Islet of Langerhans (tissue), 1 donor: ENCODE measurements at regions not wholly inside any gene's neighbourhood (a gene's known extent, or its start where the extent isn't known, plus 50 kb on each side); places are given as distances from the start of the nearest gene placed in this dataset.
"Not testable (repeated sequence)": the region's sequence is repeated elsewhere in the genome, so short reads cannot be mapped to it uniquely, and the experiment has no call there.

Experiments
- FAIRE-seq: peaks from one replicate; lab custom pipeline; 2011; peaks lifted over from hg19 to GRCh38; lab: Jason Lieb, UNC

GRCh38 chr1:191508239-191508638 lies 650.0 kb upstream of the RGS18 start:
- no peak for FAIRE-seq

- FAIRE-seq, result not testable (repeated sequence)
Measured at GRCh38 chr1:191511480-191511879, 646.8 kb upstream of the RGS18 start.

DNA sequence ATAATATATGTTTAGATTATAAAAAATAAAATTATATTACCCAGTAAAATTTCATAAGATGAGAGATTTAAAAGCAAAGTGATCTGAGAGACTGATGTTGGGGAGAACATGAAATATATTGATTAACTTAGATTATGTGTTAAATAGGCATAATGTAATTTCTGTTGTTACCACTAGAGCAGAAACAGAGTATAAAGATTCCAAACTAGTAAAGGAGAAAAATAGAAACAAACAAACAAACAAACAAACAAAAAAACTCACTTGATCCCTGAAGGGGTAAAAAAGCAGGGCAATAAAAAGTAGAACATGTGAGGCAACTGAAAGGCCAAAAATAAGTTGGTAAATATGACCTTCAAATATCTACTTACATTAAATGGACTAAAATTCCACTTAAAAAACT lies 640.4 kb upstream of the RGS18 start:
- no peak for FAIRE-seq

- FAIRE-seq, result no peak
Measured at GRCh38 chr1:191519519-191519918, 638.7 kb upstream of the RGS18 start.

- no peak for FAIRE-seq
Measured at GRCh38 chr1:191520345-191520744, 637.9 kb upstream of the RGS18 start.

- not testable (repeated sequence) for FAIRE-seq
Measured at GRCh38 chr1:191525944-191526343, 632.3 kb upstream of the RGS18 start.

GRCh38 chr1:191528275-191528674 lies 630.0 kb upstream of the RGS18 start:
- FAIRE-seq, result no peak

DNA sequence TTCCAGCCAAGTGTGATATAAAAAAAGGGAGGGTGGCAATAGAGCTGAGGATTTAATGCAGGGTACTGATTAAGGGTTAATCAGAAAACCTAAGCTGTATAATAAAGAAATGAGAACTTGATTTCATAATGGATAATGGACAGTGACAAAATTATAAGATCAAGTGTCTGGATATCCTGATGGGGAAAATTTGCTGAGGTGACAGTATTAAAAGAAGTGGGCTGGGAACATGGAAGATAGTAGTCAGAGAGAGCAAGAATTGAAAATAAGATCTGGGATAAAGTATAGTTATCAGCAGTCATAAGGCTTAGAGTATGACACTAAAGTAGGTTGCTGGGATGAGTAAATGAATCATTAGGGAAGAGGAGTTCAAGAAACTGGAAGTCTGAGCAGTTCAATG lies 627.3 kb upstream of the RGS18 start:
- no peak for FAIRE-seq

DNA sequence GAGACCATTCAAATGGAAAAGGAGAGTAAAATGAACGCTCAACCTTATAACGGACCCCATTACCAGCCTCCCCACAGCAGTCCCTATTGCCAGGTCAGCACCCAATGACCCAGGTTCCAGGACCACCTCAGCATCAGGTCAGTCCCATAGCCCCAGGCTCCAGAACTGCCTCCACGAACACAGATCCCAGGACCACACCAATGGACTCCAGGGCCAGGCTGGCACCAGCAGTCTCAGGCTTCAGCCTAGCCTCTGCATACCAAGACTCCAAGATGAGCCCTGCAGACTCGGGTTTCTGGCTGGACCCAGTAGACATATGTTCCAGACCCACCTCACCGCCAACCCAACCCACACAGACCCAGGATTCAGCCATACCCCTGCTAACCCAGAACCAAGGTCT lies 625.0 kb upstream of the RGS18 start:
- no peak for FAIRE-seq

DNA sequence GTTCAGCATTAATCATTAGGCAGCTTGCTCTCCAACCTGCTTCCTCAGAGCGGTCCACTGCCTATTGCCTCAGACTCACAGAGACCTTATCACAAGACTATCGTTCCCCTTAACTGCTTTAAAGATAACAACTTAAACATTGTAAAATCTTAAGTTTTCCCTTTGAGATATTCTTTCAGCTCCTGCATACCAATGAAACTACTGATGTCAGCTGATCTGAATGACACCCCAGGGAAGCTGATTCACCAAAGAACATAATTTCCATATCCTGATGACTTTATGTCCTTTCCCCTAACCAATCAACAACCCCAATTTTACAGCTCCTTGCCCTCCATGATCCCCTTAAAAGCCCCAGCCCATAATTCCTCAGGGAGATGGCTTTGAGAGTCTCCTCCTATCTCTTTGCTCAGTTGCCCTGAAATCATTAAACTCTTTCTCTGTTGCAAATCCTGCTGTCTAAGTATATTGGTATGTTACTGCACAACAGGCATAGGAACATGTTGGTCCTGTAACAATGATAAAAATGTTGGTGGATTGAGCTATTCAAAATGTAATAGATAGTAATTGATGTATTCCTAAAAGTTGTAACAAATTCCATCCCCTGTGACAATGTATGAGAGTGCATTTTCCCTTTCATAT lies 621.4 kb upstream of the RGS18 start:
- no peak for FAIRE-seq

- FAIRE-seq, result no peak
Measured at GRCh38 chr1:191541758-191542157, 616.5 kb upstream of the RGS18 start.

DNA sequence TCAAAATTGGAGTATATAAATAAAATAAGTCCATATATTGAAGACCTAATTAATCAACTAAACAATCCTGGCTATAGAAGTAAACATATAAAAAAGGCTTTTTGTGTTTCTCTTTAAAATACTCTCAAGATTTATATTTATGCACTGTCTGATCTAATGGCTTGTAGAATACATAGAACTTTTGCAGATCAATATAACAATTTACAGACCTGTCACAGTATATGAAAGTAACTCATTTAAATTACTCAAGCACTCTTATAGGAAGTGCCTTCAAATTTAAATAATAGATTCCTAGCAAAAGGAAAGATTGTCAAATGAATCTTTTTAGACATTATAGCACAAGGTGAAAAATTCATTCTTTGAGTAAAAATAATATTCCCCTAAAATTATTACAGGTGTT lies 615.8 kb upstream of the RGS18 start:
- FAIRE-seq, result no peak

DNA sequence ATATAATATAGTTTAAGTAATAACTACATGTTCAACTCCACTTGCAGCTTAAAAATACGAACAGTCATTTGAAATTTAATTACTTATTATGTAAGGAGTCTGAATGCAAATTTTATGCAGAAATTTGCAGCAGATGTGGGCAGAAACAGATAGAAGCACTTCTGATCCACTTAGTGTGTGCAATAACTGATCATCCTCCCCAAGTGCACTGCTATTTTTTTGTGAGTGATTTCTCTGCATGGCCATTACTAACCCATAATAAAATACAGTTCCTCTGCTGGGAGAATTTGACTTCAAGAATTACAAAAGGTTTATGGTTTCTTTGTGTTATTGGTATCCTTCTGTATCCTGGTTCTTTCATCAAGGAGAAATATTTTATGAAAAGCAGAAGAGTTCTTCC lies 611.5 kb upstream of the RGS18 start:
- no peak for FAIRE-seq

GRCh38 chr1:191551019-191551418 lies 607.2 kb upstream of the RGS18 start:
- no peak for FAIRE-seq

DNA sequence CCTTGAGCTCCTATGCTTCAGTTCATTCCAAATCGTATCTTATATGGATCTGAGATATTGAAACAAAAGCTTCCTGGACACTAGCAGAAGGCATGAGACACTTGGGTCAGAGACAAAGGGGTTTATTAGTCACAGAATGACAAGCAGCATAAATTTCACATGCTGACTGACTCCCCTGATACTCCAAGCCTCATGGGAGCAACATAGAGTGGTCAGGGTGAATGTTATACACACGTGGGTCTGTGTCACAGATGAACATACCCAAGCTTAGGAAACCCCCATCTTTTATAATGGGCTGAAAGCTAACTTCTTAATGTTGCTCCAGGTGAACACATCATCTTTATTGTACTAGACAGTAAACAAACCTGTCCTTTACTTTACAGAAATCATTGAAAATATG lies 599.9 kb upstream of the RGS18 start:
- no peak for FAIRE-seq

DNA sequence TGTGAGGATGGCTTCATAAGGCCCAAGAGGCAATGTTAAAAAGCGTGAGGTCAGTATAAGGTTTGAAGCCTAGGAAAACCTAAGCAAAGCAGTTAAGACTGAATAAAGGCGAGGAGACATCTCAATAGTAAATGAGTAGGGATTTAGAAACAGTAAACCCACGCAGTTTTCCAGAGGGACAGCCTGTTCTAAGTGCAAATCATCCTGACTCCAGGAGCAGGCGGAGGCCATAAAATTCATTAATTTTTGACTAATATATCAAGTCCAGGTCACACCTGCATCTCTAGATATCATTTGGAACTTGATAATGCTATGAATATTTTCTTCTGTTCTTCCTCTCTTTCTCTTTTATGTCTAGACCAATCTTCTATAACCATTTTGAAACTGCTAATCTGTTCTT lies 597.0 kb upstream of the RGS18 start:
- no peak for FAIRE-seq

- FAIRE-seq, result no peak
Measured at GRCh38 chr1:191564275-191564674, 594.0 kb upstream of the RGS18 start.

- no peak for FAIRE-seq
Measured at GRCh38 chr1:191572479-191572878, 585.8 kb upstream of the RGS18 start.

DNA sequence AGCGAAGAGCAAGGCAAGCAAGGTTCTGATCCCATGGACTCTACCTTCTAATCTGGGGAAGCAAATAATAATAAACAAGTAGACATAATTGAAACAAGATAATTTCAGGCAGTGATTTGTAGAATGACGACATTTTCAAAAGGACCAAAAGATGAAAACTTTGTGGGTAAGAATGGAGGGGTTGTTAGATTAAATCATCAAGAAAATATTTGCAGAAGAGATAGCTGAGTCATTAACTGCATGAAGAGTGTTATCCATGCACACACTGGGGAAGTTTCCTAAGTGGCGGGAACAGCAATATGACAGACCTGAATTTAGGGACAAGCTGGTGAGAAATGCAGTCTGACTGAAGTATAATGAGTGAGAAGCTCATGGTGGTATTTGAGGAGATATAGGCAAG lies 583.1 kb upstream of the RGS18 start:
- no peak for FAIRE-seq

DNA sequence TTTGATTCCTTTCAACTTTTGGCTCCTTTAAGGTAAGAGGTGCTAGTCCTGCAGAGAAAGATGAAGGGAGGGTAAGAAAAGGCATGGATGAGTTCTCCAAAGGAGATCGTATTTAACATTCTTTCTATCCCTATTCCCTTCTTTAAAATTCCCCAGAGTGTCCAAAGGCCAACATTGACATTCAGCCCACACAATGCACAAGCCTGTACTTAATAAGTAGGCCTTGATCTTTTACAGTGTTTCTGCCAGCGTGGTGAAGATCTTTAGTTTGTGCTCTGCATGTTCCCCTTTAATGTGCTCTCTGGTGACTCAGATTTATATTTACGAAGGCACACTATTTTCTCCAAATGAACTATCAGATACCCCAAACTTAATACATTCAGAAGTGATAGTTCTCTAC lies 582.5 kb upstream of the RGS18 start:
- FAIRE-seq, result no peak

DNA sequence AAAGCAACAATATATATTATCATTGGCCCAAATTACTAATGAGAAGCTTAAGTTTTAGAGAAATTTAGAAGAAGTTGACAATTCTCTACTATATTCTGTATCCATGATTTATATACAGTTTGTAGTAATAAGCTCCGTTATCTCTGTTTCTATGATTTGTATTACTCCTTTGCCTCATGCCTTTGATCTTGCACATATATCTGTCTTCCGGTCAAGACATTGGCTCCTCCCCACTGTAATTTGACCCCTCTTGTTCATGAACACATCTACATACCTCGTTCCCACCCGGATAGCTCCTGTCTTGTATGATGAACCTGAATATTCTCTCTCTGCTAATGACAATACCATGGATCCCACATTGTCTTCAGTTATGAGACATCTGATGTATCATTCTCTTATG lies 581.0 kb upstream of the RGS18 start:
- FAIRE-seq, result no peak

DNA sequence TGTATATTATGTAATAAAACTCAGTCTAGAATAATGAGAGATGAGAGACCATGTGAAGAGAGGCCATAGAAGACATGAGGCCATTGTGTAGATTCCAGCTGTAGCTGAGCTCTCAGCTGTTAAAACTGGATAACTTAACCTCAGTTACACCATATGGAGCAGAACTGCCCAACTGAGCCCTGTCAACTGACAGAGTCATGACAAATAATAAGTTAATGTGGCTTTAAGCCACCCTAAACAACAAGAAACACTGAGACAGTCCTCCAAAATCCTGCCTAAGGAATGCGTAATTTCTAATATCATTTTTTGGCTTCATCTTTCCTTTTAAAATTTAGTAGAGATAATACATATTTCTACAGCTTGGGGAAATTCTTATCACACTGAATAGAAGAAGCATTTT lies 580.0 kb upstream of the RGS18 start:
- no peak for FAIRE-seq

DNA sequence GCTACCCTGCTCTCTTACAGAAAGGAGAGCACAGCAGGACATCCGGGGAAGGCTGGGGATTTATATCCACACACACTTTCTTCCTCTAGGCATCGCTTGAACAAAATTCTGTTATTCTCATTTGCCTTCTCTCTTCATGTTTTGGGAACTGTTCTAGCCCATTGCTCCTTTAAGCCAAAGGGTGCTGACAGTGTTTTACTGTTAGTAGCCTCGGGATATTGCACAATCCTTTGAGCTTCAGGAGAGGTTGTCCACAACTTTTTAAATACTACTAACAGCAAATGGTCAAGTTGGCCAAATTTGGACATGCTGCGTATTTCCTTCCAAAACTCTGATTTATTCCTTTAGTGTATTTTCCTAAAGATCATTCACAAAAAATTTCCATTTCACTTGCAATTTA lies 579.2 kb upstream of the RGS18 start:
- FAIRE-seq, result no peak

- no peak for FAIRE-seq
Measured at GRCh38 chr1:191582169-191582568, 576.1 kb upstream of the RGS18 start.

DNA sequence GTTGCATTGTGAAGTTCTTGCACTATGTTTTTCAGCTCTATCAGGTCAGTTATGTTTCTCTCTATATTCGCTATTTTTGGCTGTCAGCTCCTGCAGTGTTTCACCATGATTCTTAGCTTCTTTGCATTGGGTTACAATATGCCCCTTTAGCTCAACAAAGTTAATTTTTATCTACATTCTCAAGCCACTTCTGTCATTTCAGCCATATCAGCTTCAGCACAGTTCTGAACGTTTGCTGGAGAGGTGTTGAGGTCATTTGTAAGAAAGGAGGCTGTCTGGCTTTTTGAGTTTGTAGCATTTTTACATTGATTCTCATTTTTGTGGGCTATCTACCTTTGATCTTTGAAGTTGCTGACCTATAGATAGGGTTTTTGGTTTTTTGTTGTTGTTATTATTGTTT lies 573.2 kb upstream of the RGS18 start:
- no peak for FAIRE-seq
